Lung (tissue), 11 donors: ENCODE measurements at regions not wholly inside any gene's neighbourhood (a gene's known extent, or its start where the extent isn't known, plus 50 kb on each side); places are given as distances from the start of the nearest gene placed in this dataset.

Experiments used
- ATAC-seq: fragments of 200-7000 bp; cut with Tn5 transposase; one replicate; pipeline ENCODE4 v1.9.1; 2020; ENCODE audit warnings: moderate number of reproducible peaks; ENCODE audit not compliant: insufficient read depth, low FRiP score
- DNase-seq, 3 donors: peaks; one replicate each; pipeline ENCODE4 v3.0.0-alpha.2; 2013 to 2017
- H3K27ac ChIP-seq, 2 donors: one replicate each; pipeline ENCODE4 v1.5.1; 2013; ENCODE audit warnings: mild to moderate bottlenecking in 2 of 2, moderate library complexity in 2 of 2, control low read depth in 1 of 2, inconsistent platforms in 1 of 2, low read depth in 1 of 2, low read length in 1 of 2
- H3K27me3 ChIP-seq, 3 donors: one replicate each; pipeline ENCODE4 v1.5.1; 2013; ENCODE audit warnings: low read length in 2 of 3; ENCODE audit not compliant: control insufficient read depth in 3 of 3, insufficient read depth in 3 of 3
- H3K36me3 ChIP-seq, 4 donors: one replicate each; pipeline ENCODE4 v1.5.1; 2013; ENCODE audit warnings: low read length in 4 of 4, mild to moderate bottlenecking in 1 of 4, moderate library complexity in 1 of 4; ENCODE audit not compliant: control insufficient read depth in 4 of 4, insufficient read depth in 4 of 4
- H3K4me1 ChIP-seq, 5 donors: one replicate each; pipeline ENCODE4 v1.5.1; 2013; ENCODE audit warnings: low read length in 5 of 5, mild to moderate bottlenecking in 2 of 5, moderate library complexity in 1 of 5; ENCODE audit not compliant: control insufficient read depth in 5 of 5, insufficient read depth in 5 of 5
- H3K4me3 ChIP-seq: one replicate; pipeline ENCODE4 v1.5.1; 2013; ENCODE audit warnings: mild to moderate bottlenecking, control low read depth, moderate library complexity
- H3K9ac ChIP-seq, 2 donors: one replicate each; pipeline ENCODE4 v1.5.1; 2013; ENCODE audit warnings: low read length in 2 of 2, control low read depth in 1 of 2; ENCODE audit not compliant: insufficient read depth in 1 of 2
- H3K9me3 ChIP-seq, 4 donors: one replicate each; pipeline ENCODE4 v1.5.1; 2013; ENCODE audit warnings: low read length in 3 of 4, mild to moderate bottlenecking in 1 of 4, moderate library complexity in 1 of 4; ENCODE audit not compliant: control insufficient read depth in 4 of 4, insufficient read depth in 3 of 4
- CTCF ChIP-seq: IDR thresholded peaks from 2 replicates; pipeline ENCODE4 v1.5.1; 2012; ENCODE audit warnings: mild to moderate bottlenecking; ENCODE audit errors: control extremely low read depth, extremely low read depth
- WGBS, 2 donors: extraction: QIAGEN DNeasy Blood & Tissue Kit; methylation state at CpG; one replicate each; pipeline ENCODE4 v1.1.7; 2013; 5-methylcytosine and 5-hydroxymethylcytosine counted together
- donor health status: control.
- donor health status: control.
- donor health status: Bipolar disorder and iron deficiency.
- donor health status: healthy.
- donor health status: DM: yes; HTN: yes; CAD: no.

GRCh38 chr4:20603671-20604313 lies 96.5 kb upstream of the PACRGL start:
- Histone ChIP-seq H3K27me3 (no peaks in the 10 kb centered on the region), H3K4me3 (no peak overlapping the region), H3K36me3 (peaks cover 0 to 42% (median 20%) of the 10 kb centered on the region in 4 donors), H3K27ac (no peak overlapping the region), H3K9ac (no peak overlapping the region), H3K4me1 (peaks cover 0 to 4% (median 0%) of the 10 kb centered on the region in 5 donors), H3K9me3 (no peaks in the 10 kb centered on the region)
- no peak for TF ChIP-seq CTCF
- ATAC-seq (no peak), DNase-seq (no peak)
- whole genome bisulfite sequencing, 2 donors: 75 to 79% methylated on average over 3 of the region's 3 CpGs

GRCh38 chr4:20612313-20612712 lies 87.9 kb upstream of the PACRGL start:
- Histone ChIP-seq H3K4me3 (no peak overlapping the region), H3K9ac (no peak overlapping the region), H3K4me1 (peaks cover 0 to 24% (median under 1%) of the 10 kb centered on the region in 5 donors), H3K36me3 (peaks cover 0 to 61% (median 14%) of the 10 kb centered on the region in 4 donors), H3K27me3 (no peaks in the 10 kb centered on the region), H3K9me3 (no peaks in the 10 kb centered on the region), H3K27ac (no peak overlapping the region)
- DNase-seq (no peak), ATAC-seq (no peak)
- WGBS, 2 donors: 79 to 95% methylated on average over 7 of the region's 7 CpGs
- no peak for TF ChIP-seq CTCF

GRCh38 chr4:20614816-20615215 lies 85.4 kb upstream of the PACRGL start:
- no peak for ATAC-seq
- 81 to 88% methylated on average over 2 of the region's 2 CpGs for WGBS, 2 donors
- Histone ChIP-seq H3K4me1 (peaks cover 0 to 46% (median 2%) of the 10 kb centered on the region in 5 donors), H3K9me3 (no peaks in the 10 kb centered on the region), H3K27me3 (no peaks in the 10 kb centered on the region), H3K4me3 (no peak overlapping the region), H3K9ac (no peak overlapping the region), H3K27ac (no peak overlapping the region), H3K36me3 (peaks cover 0 to 56% (median 17%) of the 10 kb centered on the region in 4 donors)
- peak in 2 of 3 donors; percentile 57 for DNase-seq
- TF ChIP-seq CTCF: no peak
